Mesodermal cell (in vitro differentiated cells): ENCODE measurements at regions not wholly inside any gene's neighbourhood (a gene's known extent, or its start where the extent isn't known, plus 50 kb on each side); places are given as distances from the start of the nearest gene placed in this dataset.

Experiments
- H3K27ac ChIP-seq: 2 replicates; pipeline ENCODE4 v1.7.0; 2013; ENCODE audit warnings: mild to moderate bottlenecking, low read depth, low read length, moderate library complexity; ENCODE audit not compliant: severe bottlenecking
- H3K36me3 ChIP-seq: 2 replicates; pipeline ENCODE4 v1.7.1; 2013; ENCODE audit warnings: mild to moderate bottlenecking, low read length, moderate library complexity; ENCODE audit not compliant: control insufficient read depth, insufficient read depth
- H3K4me1 ChIP-seq: one replicate; pipeline ENCODE4 v1.7.1; 2013; ENCODE audit warnings: mild to moderate bottlenecking, low read length; ENCODE audit not compliant: insufficient read depth, control insufficient read depth, poor library complexity, severe bottlenecking
- H3K4me3 ChIP-seq: 2 replicates; pipeline ENCODE4 v1.7.0; 2013; ENCODE audit warnings: low read length, control low read depth, mild to moderate bottlenecking; ENCODE audit not compliant: insufficient read depth, poor library complexity, severe bottlenecking; ENCODE audit errors: extremely low read depth
- H3K9me3 ChIP-seq: 2 replicates; pipeline ENCODE4 v1.7.1; 2013; ENCODE audit warnings: mild to moderate bottlenecking, low read length, moderate library complexity; ENCODE audit not compliant: control insufficient read depth
- WGBS, 2 experiments: methylation state at CpG; one replicate each; pipeline ENCODE4 v1.1.5; 2013; ENCODE audit warnings: missing lambda C conversion rate in 2 of 2; ENCODE audit not compliant: insufficient coverage in 2 of 2; 5-methylcytosine and 5-hydroxymethylcytosine counted together

DNA sequence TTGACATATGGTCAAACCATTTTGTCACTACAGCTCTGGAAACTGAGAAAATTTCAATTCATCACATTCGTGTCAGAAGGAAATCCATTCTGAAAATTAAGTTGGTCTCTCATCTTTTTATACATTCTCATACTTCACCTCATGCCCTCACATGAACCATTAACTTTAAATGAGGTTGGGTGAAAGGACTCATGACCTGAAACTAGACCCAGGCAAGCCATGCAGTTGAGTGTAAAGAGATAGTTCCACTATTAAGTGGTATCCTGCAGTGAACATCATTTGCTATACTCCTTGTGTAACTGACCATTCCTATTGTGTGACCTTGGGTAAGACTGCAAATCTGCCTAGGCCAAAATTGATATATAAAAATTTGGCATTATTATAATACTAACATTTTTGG lies 299.6 kb upstream of the GRIN3A start:
- no peaks in the 10 kb centered on the region for H3K4me1 ChIP-seq
- H3K9me3 ChIP-seq: peaks cover 4% of the 10 kb centered on the region
- no CpG with 5 or more reads among the region's 1 CpG for WGBS, 2 experiments
- no peak overlapping the region for H3K4me3 ChIP-seq
- no peak overlapping the region for H3K27ac ChIP-seq
- no peaks in the 10 kb centered on the region for H3K36me3 ChIP-seq

DNA sequence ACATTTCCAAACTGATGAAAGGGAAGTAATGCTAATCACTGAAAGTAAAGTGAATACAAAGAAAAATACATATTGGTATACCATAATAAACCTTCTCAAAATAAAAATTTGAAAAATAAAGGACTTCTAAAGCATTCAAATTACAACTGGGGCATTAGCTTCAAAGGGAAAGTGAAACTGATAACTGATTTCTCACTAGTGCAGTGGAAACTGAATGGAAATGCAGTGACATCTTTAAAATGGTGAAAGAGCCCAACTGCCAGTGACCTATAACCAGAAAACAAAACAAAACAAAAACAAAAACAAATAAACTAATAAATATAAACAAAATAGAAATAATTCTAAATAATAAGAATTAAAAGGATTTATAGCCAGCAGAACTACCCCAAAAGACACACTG lies 297.5 kb upstream of the GRIN3A start:
- no peak overlapping the region for H3K27ac ChIP-seq
- no peaks in the 10 kb centered on the region for H3K36me3 ChIP-seq
- H3K9me3 ChIP-seq: peaks cover 3% of the 10 kb centered on the region
- no peak overlapping the region for H3K4me3 ChIP-seq
- H3K4me1 ChIP-seq: no peaks in the 10 kb centered on the region

DNA sequence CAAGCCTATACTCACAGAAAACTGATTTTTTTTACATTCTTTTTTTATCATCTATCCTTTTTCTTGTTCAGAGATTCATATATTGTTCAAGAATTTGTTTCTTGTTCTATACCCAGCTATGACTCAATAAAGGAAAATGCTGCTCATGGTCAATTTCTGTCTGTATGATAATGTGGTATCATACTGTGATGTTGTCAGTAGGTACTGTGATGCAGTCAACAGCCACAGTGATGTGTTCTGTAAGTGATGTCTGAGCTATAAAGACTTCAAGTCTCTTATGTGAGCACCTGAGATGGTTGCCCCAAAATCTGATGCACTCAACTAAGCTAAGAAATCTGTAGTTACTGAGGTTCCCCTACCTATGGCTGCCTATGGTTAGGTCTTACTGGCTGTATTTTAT lies 294.2 kb upstream of the GRIN3A start:
- H3K27ac ChIP-seq: no peak overlapping the region
- no peak overlapping the region for H3K4me3 ChIP-seq
- H3K4me1 ChIP-seq: no peaks in the 10 kb centered on the region

DNA sequence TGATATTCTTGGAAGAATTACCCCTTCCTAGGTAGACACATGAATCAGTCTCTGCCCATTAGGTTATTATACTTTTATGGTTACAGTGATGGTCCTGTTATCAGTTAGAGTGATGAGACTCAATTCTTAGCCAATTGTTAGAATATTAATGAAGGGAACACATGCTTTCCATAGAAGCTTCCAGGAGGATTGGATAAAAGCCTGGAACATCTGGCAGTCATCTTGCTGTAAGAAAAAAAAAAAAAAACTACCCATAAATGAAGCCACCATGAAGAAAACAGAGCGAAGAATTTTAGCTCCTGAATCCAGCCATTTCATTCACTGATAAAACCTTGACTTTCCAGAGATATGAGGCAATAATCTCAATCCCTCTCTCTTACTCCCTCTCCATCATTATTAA lies 262.5 kb upstream of the GRIN3A start:
- Histone ChIP-seq H3K9me3 (no peaks in the 10 kb centered on the region), H3K27ac (no peak overlapping the region), H3K4me3 (no peak overlapping the region), H3K4me1 (no peaks in the 10 kb centered on the region), H3K36me3 (no peaks in the 10 kb centered on the region)
- 38 to 46% methylated on average over 1 of the region's 1 CpG for WGBS, 2 experiments

More for the DNA sequence above, 294.2 kb upstream of the GRIN3A start:
- Histone ChIP-seq H3K36me3 (no peaks in the 10 kb centered on the region), H3K9me3 (peaks cover 4% of the 10 kb centered on the region)

DNA sequence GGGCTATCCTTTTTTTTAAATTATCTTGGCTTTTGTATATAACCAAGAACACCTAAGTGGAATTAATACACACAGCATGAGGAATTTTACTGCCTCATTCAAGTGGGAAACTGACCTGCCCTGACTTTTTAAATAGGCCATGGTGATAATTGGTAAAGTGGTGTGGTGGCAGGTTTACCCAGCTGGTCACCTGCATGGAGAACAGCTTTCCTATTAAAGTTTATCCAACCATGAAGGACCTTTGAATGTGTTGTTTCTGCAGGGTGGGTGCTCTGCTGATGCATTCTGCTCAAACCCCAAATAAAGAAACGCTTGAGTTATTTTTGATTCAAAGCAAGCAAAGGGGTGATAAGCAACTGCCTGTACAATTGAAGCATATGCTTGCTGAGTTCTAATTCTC lies 261.0 kb upstream of the GRIN3A start:
- WGBS, 2 experiments: 40% methylated on average over 1 of the region's 1 CpG; no CpG with 5 or more reads in 1 of the 2 experiments
- Histone ChIP-seq H3K4me1 (no peaks in the 10 kb centered on the region), H3K27ac (no peak overlapping the region), H3K36me3 (no peaks in the 10 kb centered on the region), H3K9me3 (no peaks in the 10 kb centered on the region), H3K4me3 (no peak overlapping the region)

DNA sequence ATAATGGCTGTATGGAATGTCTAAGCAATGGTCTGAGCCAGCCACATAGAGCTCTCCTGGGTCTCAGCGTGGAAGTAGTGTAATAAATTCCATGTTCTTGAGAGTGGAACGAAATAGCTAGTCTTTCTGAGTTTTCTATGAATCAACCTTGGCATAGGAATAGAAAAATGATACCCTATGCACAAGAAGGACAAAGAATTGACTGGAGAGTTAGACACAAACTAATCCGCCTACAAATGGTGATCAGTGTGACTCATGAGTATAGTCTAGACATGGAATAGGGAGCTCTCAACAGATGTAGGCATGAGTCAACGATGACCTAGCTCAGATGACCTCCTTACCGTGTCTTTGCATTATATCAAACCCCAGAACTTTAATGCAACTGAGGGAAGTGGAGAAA lies 256.8 kb upstream of the GRIN3A start:
- 58 to 82% methylated on average over 1 to 3 of the region's 5 CpGs for WGBS, 2 experiments
- no peak overlapping the region for H3K4me3 ChIP-seq
- no peaks in the 10 kb centered on the region for H3K4me1 ChIP-seq
- H3K9me3 ChIP-seq: no peaks in the 10 kb centered on the region
- H3K36me3 ChIP-seq: no peaks in the 10 kb centered on the region
- H3K27ac ChIP-seq: no peak overlapping the region

DNA sequence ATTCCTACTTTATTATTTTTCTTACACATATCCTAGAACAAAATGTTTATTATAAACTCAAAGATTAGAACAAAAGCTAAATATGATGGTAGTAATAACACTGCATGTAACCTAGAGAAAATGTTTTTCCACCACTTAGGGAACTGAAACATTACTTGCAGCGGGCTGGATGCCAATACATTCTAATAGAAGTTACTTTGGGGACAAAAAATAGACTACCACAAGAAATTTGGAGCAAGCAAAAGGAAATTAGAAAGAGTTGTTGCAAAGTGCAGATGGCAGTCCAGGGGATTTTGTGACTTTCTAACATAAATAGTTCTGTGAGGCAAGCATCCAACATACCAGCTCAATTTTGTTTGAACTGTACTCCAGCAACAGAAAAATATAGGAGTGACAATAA lies 255.3 kb upstream of the GRIN3A start:
- Histone ChIP-seq H3K4me3 (no peak overlapping the region), H3K4me1 (no peaks in the 10 kb centered on the region), H3K36me3 (no peaks in the 10 kb centered on the region), H3K27ac (no peak overlapping the region), H3K9me3 (peaks cover 4% of the 10 kb centered on the region)
- WGBS, 2 experiments: 83% methylated on average over 1 of the region's 1 CpG; no CpG with 5 or more reads in 1 of the 2 experiments

DNA sequence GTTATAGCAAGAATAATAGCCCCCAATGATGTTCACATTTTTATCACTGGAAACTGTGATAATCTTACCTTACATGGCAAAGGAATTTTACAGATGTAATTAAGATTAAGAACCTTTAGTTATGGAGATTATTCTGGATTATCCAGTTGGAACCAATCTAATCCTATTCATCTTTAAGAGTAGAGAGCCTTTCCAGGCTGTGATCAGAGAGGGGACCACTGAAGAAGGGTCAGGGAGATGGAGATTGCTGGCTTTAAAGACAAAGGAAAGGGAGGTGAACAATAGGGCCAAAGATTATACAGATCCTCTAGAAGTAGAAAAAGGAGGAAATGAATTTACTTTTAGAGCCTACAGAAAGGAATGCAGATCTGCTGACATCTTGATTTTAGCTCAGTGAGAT lies 253.5 kb upstream of the GRIN3A start:
- H3K36me3 ChIP-seq: no peaks in the 10 kb centered on the region
- peaks cover 4% of the 10 kb centered on the region for H3K9me3 ChIP-seq
- no peak overlapping the region for H3K4me3 ChIP-seq
- H3K27ac ChIP-seq: no peak overlapping the region
- no peaks in the 10 kb centered on the region for H3K4me1 ChIP-seq

DNA sequence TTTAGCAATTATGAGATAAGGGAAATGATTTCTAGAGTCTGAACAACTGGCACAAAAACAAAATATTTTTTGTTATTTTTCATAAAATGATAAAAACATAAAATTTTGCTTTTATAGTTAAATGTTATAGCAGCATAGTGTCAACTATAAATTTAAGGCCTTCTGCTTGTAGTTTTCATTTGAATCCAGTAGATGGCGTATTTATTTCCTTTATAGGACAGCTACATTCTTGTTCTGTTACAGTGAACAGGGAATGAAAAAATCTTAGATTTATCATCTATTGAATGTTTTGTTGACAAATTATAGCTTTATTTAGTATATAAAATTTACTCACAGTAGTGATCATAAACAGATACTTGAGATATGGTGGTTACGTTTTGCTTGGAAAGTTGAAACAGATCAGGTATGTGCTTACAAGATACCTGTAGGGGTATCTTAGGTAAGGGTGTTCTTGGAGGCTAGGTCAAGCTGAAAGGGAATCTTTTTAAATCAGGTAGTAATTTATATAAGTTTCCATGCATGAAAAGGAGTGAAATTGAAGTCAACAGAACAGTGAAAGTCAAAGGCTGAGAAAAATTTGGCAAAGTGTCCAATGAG lies 239.3 kb upstream of the GRIN3A start:
- Histone ChIP-seq H3K27ac (no peak overlapping the region), H3K36me3 (no peaks in the 10 kb centered on the region), H3K4me1 (no peaks in the 10 kb centered on the region), H3K9me3 (peaks cover 6% of the 10 kb centered on the region), H3K4me3 (no peak overlapping the region)
- WGBS, 2 experiments: no CpG with 5 or more reads among the region's 2 CpGs

DNA sequence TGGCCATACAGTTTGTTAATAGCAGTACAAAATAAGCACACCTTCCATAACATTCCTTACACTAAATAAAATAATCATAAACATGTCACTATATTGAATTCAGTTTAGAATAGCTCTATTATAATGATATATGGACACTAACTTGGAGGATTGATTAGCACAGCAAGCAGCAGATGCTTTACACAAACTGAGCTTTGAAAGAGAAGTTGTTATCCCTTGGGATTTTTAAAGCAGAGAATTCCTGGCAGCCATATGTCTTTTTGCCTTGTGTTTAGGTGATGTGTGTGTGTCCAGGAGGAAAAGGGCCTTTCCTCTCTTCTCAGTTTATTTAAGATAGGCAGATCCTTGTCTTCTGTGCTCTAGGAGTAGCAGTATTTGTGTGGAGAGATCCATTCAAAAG lies 232.2 kb upstream of the GRIN3A start:
- H3K27ac ChIP-seq: no peak overlapping the region
- H3K9me3 ChIP-seq: no peaks in the 10 kb centered on the region
- no peaks in the 10 kb centered on the region for H3K36me3 ChIP-seq
- no peaks in the 10 kb centered on the region for H3K4me1 ChIP-seq
- H3K4me3 ChIP-seq: no peak overlapping the region

DNA sequence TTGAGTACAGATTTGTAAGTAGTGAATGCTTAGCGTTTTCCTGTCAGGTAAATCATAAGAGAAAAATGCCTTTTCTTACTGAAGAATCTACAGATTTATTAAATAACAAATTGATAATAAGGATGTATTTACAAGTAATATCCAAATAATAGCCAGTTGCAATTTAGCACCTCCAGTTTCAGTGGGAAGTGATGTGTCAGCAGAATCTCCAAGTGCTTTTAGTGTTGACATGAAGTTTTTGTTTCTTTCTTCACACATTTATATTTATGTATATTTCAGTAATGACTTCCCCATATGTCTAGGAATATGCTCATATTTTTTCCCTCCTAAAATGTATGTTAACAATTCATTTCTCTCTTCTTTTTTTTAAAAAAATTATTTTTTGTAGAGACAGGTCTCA lies 229.9 kb upstream of the GRIN3A start:
- no CpG with 5 or more reads among the region's 1 CpG for WGBS, 2 experiments
- no peak overlapping the region for H3K27ac ChIP-seq
- H3K9me3 ChIP-seq: no peaks in the 10 kb centered on the region
- no peaks in the 10 kb centered on the region for H3K36me3 ChIP-seq
- H3K4me3 ChIP-seq: no peak overlapping the region
- H3K4me1 ChIP-seq: no peaks in the 10 kb centered on the region

DNA sequence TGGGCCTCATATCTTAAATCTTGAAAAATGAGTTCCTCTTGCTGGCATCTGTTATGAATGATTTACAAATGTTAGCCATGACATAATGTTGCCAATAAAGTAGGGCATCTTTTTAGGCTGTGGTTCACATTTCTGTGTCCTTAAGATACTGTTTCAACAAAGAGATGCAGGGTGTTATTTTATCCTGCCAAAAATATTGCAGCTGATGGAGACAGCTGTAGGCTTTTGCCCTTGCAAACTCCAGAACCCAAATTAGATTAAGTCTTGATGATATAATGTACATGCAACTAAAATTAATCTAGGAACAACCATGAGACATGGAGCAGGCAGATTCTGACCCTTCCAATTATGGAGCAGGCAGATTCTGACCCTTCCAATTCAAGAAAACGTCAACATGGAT lies 228.2 kb upstream of the GRIN3A start:
- Histone ChIP-seq H3K36me3 (no peaks in the 10 kb centered on the region), H3K4me3 (no peak overlapping the region), H3K4me1 (no peaks in the 10 kb centered on the region), H3K27ac (no peak overlapping the region), H3K9me3 (no peaks in the 10 kb centered on the region)
- 50 to 60% methylated on average over 1 of the region's 1 CpG for WGBS, 2 experiments
